Fibroblast of peridontal ligament (primary cell): ENCODE measurements at regions not wholly inside any gene's neighbourhood (a gene's known extent, or its start where the extent isn't known, plus 50 kb on each side); places are given as distances from the start of the nearest gene placed in this dataset.
"Not testable (repeated sequence)": the region's sequence is repeated elsewhere in the genome, so short reads cannot be mapped to it uniquely, and the experiment has no call there.

ENCODE experiments used
- DNase-seq: peaks from one replicate; pipeline ENCODE4 v3.0.0-alpha.2; 2010; ENCODE audit errors: extremely low read depth

GRCh38 chr2:7094231-7094741, 177.1 kb downstream of the RNF144A start:
- DNase-seq, result peak; percentile 31

GRCh38 chr2:7096726-7097352, 179.6 kb downstream of the RNF144A start:
- no peak for DNase-seq

GRCh38 chr2:7097353-7097895, 180.2 kb downstream of the RNF144A start:
- DNase-seq, result peak; percentile 56

GRCh38 chr2:7098816-7099215, 181.6 kb downstream of the RNF144A start:
- no peak for DNase-seq

- DNase-seq, result not testable (repeated sequence)
Measured at GRCh38 chr2:7099687-7100086, 182.5 kb downstream of the RNF144A start.

GRCh38 chr2:7102826-7103225, 185.6 kb downstream of the RNF144A start:
- no peak for DNase-seq

- no peak for DNase-seq
Measured at GRCh38 chr2:7108792-7109532, 191.8 kb downstream of the RNF144A start.

GRCh38 chr2:7109533-7109885, 192.3 kb downstream of the RNF144A start:
- DNase-seq, result no peak

- no peak for DNase-seq
Measured at GRCh38 chr2:7111626-7112025, 194.4 kb downstream of the RNF144A start.

- DNase-seq, result no peak
Measured at GRCh38 chr2:7115364-7115763, 198.2 kb downstream of the RNF144A start.

- no peak for DNase-seq
Measured at GRCh38 chr2:7115906-7116305, 198.7 kb downstream of the RNF144A start.

GRCh38 chr2:7116511-7116910, 199.3 kb downstream of the RNF144A start:
- no peak for DNase-seq

- DNase-seq, result no peak
Measured at GRCh38 chr2:7117076-7117475, 199.9 kb downstream of the RNF144A start.

- no peak for DNase-seq
Measured at GRCh38 chr2:7118606-7119131, 201.5 kb downstream of the RNF144A start.

- peak; percentile 39 for DNase-seq
Measured at GRCh38 chr2:7119132-7119835, 202.1 kb downstream of the RNF144A start.

GRCh38 chr2:7121851-7122250, 204.6 kb downstream of the RNF144A start:
- DNase-seq, result no peak

- DNase-seq, result no peak
Measured at GRCh38 chr2:7127156-7127555, 209.9 kb downstream of the RNF144A start.

GRCh38 chr2:7127687-7128086, 210.5 kb downstream of the RNF144A start:
- no peak for DNase-seq

- DNase-seq, result no peak
Measured at GRCh38 chr2:7131261-7131660, 214.0 kb downstream of the RNF144A start.

GRCh38 chr2:7132753-7133152, 215.5 kb downstream of the RNF144A start:
- no peak for DNase-seq

- DNase-seq, result no peak
Measured at GRCh38 chr2:7133521-7133920, 216.3 kb downstream of the RNF144A start.

GRCh38 chr2:7140306-7140705, 223.1 kb downstream of the RNF144A start:
- DNase-seq, result no peak
